B cell (primary cell): ENCODE measurements at regions not wholly inside any gene's neighbourhood (a gene's known extent, or its start where the extent isn't known, plus 50 kb on each side); places are given as distances from the start of the nearest gene placed in this dataset.

ENCODE experiments used
- ATAC-seq: fragments of 200-7000 bp; cut with Tn5 transposase; one replicate; pipeline ENCODE4 v1.10.0; 2021; ENCODE audit warnings: low read depth, mild to moderate bottlenecking, moderate number of reproducible peaks, moderate library complexity
- CTCF ChIA-PET: fragments of 350-600 bp; sonication (Branson Sonifier 250); formaldehyde crosslinking; loops from one replicate; lab custom pipeline; 2021; ENCODE audit warnings: antibody characterized with exemption, inconsistent platforms; lab: Charles Lee
- POLR2A ChIA-PET: fragments of 350-600 bp; sonication (Branson Sonifier 250); formaldehyde crosslinking; loops from one replicate; lab custom pipeline; 2021; ENCODE audit warnings: antibody characterized with exemption; lab: Charles Lee
- DNase-seq: peaks from one replicate; pipeline ENCODE4 v3.0.0; 2013
- H2AFZ ChIP-seq: 2 replicates; pipeline ENCODE4 v1.6.1; 2012; ENCODE audit warnings: mild to moderate bottlenecking, low read depth, low read length; ENCODE audit not compliant: insufficient read depth, poor library complexity, severe bottlenecking
- H3K27ac ChIP-seq, 2 donors: 1 replicate in 1 of 2; 2 replicates in 1 of 2; pipeline ENCODE4 v1.5.1; 2012 to 2013; ENCODE audit warnings: low read length in 2 of 2, mild to moderate bottlenecking in 2 of 2, moderate library complexity in 1 of 2
- H3K27me3 ChIP-seq, 4 experiments: fragments of 200-600 bp in 1 of 4; sonication (generic) in 1 of 4; replicated peaks in 1 of 4; 1 replicate in 2 of 4; 2 replicates in 2 of 4; pipeline versions ENCODE4 v1.6.1 to v1.7.0; 2013 to 2016; ENCODE audit warnings: low read length in 3 of 4, mild to moderate bottlenecking in 2 of 4, mixed read lengths in 1 of 4, moderate library complexity in 1 of 4; ENCODE audit not compliant: insufficient read depth in 4 of 4, control insufficient read depth in 3 of 4; ENCODE audit errors: control extremely low read depth in 1 of 4
- H3K36me3 ChIP-seq, 2 experiments: replicated peaks in 1 of 2; 1 replicate in 1 of 2; 2 replicates in 1 of 2; pipeline versions ENCODE4 v1.6.1 to v1.7.1; 2013; ENCODE audit warnings: low read length in 1 of 2; ENCODE audit not compliant: insufficient read depth in 2 of 2, control insufficient read depth in 1 of 2; ENCODE audit errors: control extremely low read depth in 1 of 2, extremely low read depth in 1 of 2
- H3K4me1 ChIP-seq, 2 donors: fragments of 200-600 bp in 1 of 2; sonication (generic) in 1 of 2; 1 replicate in 1 of 2; 2 replicates in 1 of 2; pipeline versions ENCODE4 v1.5.1 to v1.6.1; 2013 to 2017; ENCODE audit warnings: low read length in 2 of 2; ENCODE audit not compliant: control insufficient read depth in 2 of 2, insufficient read depth in 2 of 2
- H3K4me2 ChIP-seq: replicated peaks from 2 replicates; pipeline ENCODE3; 2012; ENCODE audit warnings: mild to moderate bottlenecking, low read depth, low read length; ENCODE audit not compliant: poor library complexity, severe bottlenecking
- H3K4me3 ChIP-seq, 5 experiments: fragments of 200-600 bp in 1 of 5; sonication (generic) in 1 of 5; 1 replicate in 3 of 5; 2 replicates in 2 of 5; pipeline versions ENCODE4 v1.5.1 to v1.7.0; 2011 to 2016; ENCODE audit warnings: low read length in 4 of 5, mild to moderate bottlenecking in 4 of 5, low read depth in 2 of 5, control low read depth in 1 of 5, moderate library complexity in 1 of 5; ENCODE audit not compliant: insufficient read depth in 1 of 5; ENCODE audit errors: control extremely low read depth in 1 of 5, extremely low read depth in 1 of 5
- H3K79me2 ChIP-seq: fragments of 200-600 bp; sonication (generic); one replicate; pipeline ENCODE4 v1.6.0; 2016; ENCODE audit warnings: low read length; ENCODE audit not compliant: control insufficient read depth, insufficient read depth
- H3K9ac ChIP-seq: fragments of 200-600 bp; sonication (generic); 2 replicates; pipeline ENCODE4 v1.6.1; 2017; ENCODE audit warnings: mild to moderate bottlenecking, low read length, moderate library complexity
- H3K9me3 ChIP-seq, 3 donors: one replicate each; pipeline versions ENCODE4 v1.6.1 to v1.7.1; 2013; ENCODE audit warnings: low read length in 2 of 3; ENCODE audit not compliant: control insufficient read depth in 2 of 3, insufficient read depth in 1 of 3; ENCODE audit errors: control extremely low read depth in 1 of 3
- H4K20me1 ChIP-seq: 2 replicates; pipeline ENCODE4 v1.6.0; 2012; ENCODE audit warnings: mild to moderate bottlenecking, low read length; ENCODE audit not compliant: insufficient read depth, control insufficient read depth, poor library complexity, severe bottlenecking
- H3K27ac Mint-ChIP-seq: one replicate; pipeline ENCODE4 v1.8.0; 2021; ENCODE audit warnings: mixed read lengths
- H3K27me3 Mint-ChIP-seq: one replicate; pipeline ENCODE4 v1.8.0; 2021; ENCODE audit warnings: mixed read lengths
- H3K4me1 Mint-ChIP-seq: one replicate; pipeline ENCODE4 v1.8.0; 2021; ENCODE audit warnings: mixed read lengths
- H3K4me3 Mint-ChIP-seq: one replicate; pipeline ENCODE4 v1.8.0; 2021; ENCODE audit warnings: mixed read lengths
- H3K9me3 Mint-ChIP-seq: one replicate; pipeline ENCODE4 v1.8.0; 2022; ENCODE audit warnings: mixed read lengths; ENCODE audit not compliant: insufficient read depth
- EZH2 ChIP-seq: IDR thresholded peaks from 2 replicates; pipeline ENCODE4 v1.6.1; 2012; ENCODE audit warnings: borderline replicate concordance, low read depth, mild to moderate bottlenecking, moderate library complexity, low read length; ENCODE audit not compliant: insufficient read depth, poor library complexity, severe bottlenecking
- WGBS: methylation state at CpG from one replicate; pipeline ENCODE4 v1.1.5; 2013; ENCODE audit warnings: missing lambda C conversion rate; ENCODE audit not compliant: insufficient coverage; 5-methylcytosine and 5-hydroxymethylcytosine counted together
- intact Hi-C: fragments of 100-400 bp; cut with micrococcal nuclease; formaldehyde crosslinking; loops from one replicate; pipeline ENCODE4 v1.10.0; 2022
- TF ChIP-seq, protein P1 (sequence below): fragments of 200-600 bp; IDR thresholded peaks from one replicate; pipeline ENCODE4 v1.8.0; 2022; ENCODE audit warnings: antibody characterized with exemption, mild to moderate bottlenecking

DNA sequence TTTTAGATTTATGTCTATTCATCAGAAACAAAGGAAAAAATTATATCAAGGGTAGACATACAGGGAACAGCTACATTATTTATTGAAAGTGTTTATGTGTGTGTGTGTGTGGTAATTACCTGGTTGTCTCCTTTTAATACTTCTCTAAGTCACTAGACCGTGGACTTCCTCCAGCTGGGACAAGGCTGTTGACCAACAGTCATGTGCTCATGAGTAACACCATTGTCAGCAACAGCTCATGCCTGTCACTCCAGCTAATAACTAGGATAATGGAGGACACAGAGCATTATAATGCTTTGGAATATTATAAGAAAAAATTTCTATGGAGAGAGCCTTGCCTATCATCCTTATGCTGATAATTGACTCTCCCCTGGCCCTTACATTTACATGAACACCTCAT lies 125.3 kb upstream of the SALL1 start:
- no peaks in the 10 kb centered on the region for H4K20me1 ChIP-seq
- no peaks in the 10 kb centered on the region for H3K36me3 ChIP-seq
- no peaks in the 10 kb centered on the region for H3K27me3 ChIP-seq
- H3K9me3 ChIP-seq, result peaks cover 0 to 12% (median 0%) of the 10 kb centered on the region in 3 donors
- Mint-ChIP-seq H3K9me3 (no peaks in the 10 kb centered on the region), H3K4me1 (no peaks in the 10 kb centered on the region), H3K4me3 (no peak overlapping the region), H3K27ac (no peak overlapping the region), H3K27me3 (no peaks in the 10 kb centered on the region)
- CTCF ChIA-PET, result no interaction called here
- TF ChIP-seq, protein P1, sequence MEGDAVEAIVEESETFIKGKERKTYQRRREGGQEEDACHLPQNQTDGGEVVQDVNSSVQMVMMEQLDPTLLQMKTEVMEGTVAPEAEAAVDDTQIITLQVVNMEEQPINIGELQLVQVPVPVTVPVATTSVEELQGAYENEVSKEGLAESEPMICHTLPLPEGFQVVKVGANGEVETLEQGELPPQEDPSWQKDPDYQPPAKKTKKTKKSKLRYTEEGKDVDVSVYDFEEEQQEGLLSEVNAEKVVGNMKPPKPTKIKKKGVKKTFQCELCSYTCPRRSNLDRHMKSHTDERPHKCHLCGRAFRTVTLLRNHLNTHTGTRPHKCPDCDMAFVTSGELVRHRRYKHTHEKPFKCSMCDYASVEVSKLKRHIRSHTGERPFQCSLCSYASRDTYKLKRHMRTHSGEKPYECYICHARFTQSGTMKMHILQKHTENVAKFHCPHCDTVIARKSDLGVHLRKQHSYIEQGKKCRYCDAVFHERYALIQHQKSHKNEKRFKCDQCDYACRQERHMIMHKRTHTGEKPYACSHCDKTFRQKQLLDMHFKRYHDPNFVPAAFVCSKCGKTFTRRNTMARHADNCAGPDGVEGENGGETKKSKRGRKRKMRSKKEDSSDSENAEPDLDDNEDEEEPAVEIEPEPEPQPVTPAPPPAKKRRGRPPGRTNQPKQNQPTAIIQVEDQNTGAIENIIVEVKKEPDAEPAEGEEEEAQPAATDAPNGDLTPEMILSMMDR, result no peak
- no peak for TF ChIP-seq EZH2
- ATAC-seq, result no peak
- H3K4me1 ChIP-seq, result no peaks in the 10 kb centered on the region
- no peak for DNase-seq
- H3K27ac ChIP-seq, result no peak overlapping the region
- no peak overlapping the region for H2AFZ ChIP-seq
- H3K4me2 ChIP-seq, result no peak overlapping the region
- H3K79me2 ChIP-seq, result no peaks in the 10 kb centered on the region
- POLR2A ChIA-PET, result no interaction called here
- no peak overlapping the region for H3K4me3 ChIP-seq
- H3K9ac ChIP-seq, result no peak overlapping the region
- WGBS, result no CpG with 5 or more reads among the region's 1 CpG
- intact Hi-C loops, result no loop called here

DNA sequence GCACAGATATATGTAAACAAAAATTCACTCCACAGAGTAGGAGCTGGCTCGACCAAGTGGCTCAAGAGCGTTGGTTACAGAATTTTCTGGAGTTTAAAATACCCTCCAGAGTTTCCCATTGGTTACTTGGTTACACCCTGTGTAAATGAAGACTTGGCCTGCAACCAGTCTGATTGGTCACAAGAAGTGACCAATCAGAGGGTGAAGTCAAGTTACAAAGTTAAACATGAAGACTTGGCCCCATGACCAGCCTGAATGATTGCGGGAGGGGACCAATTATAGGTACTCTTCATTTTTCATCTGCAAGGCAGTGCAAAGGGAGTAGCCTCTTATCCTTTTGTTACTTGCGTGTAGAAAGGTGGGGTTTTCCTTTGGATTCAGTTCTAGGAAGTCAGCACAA lies 121.3 kb upstream of the SALL1 start:
- peaks cover 0 to 12% (median 0%) of the 10 kb centered on the region in 3 donors for H3K9me3 ChIP-seq
- intact Hi-C loops, result no loop called here
- Mint-ChIP-seq H3K9me3 (peaks cover 3% of the 10 kb centered on the region), H3K4me3 (no peak overlapping the region), H3K27ac (no peak overlapping the region), H3K4me1 (no peaks in the 10 kb centered on the region), H3K27me3 (no peaks in the 10 kb centered on the region)
- no peak for DNase-seq
- no peak overlapping the region for H3K9ac ChIP-seq
- 60% methylated on average over 2 of the region's 4 CpGs for WGBS
- H3K79me2 ChIP-seq, result no peaks in the 10 kb centered on the region
- no peak for ATAC-seq
- no peak overlapping the region for H3K4me3 ChIP-seq
- TF ChIP-seq EZH2, result no peak
- TF ChIP-seq, protein P1, result no peak
- no peaks in the 10 kb centered on the region for H4K20me1 ChIP-seq
- ChIA-PET POLR2A (no interaction called here), CTCF (no interaction called here)
- H3K4me2 ChIP-seq, result no peak overlapping the region
- no peaks in the 10 kb centered on the region for H3K4me1 ChIP-seq
- no peaks in the 10 kb centered on the region for H3K27me3 ChIP-seq
- H2AFZ ChIP-seq, result no peak overlapping the region
- no peaks in the 10 kb centered on the region for H3K36me3 ChIP-seq
- no peak overlapping the region for H3K27ac ChIP-seq
